ENCODE measurements at regions not wholly inside any gene's neighbourhood (a gene's known extent, or its start where the extent isn't known, plus 50 kb on each side); places are given as distances from the start of the nearest gene placed in this dataset.

DNA sequence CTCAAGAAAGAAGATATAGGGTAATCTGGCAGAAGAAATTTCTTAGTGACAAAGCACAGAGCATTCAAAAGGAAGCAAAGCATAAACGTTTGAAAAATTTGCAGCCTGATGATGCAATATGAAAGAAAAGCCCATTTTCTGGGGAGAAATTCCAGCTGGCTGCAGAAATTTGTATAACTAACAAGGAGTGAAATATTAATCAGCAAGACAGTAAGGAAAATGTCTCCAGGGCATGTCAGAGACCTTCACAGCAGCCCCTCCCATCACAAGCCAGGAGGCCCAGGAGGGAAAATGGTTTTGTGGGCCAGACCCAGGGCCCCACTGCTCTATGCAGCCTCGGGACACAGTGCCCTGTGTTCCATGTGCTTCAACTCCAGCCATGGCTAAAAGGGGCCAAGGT lies 359.4 kb downstream of the HINT1 start:
- Histone ChIP-seq H3K9me3 (no peaks in the 10 kb centered on the region), H3K4me1 (no peaks in the 10 kb centered on the region), H3K36me3 (no peaks in the 10 kb centered on the region), H3K27ac (no peak overlapping the region), H3K27me3 (no peaks in the 10 kb centered on the region), H3K4me3 (no peak overlapping the region)
- DNase-seq (ENCODE audit: low spot score in 2 of 2): no peak
- TF ChIP-seq, protein P1, sequence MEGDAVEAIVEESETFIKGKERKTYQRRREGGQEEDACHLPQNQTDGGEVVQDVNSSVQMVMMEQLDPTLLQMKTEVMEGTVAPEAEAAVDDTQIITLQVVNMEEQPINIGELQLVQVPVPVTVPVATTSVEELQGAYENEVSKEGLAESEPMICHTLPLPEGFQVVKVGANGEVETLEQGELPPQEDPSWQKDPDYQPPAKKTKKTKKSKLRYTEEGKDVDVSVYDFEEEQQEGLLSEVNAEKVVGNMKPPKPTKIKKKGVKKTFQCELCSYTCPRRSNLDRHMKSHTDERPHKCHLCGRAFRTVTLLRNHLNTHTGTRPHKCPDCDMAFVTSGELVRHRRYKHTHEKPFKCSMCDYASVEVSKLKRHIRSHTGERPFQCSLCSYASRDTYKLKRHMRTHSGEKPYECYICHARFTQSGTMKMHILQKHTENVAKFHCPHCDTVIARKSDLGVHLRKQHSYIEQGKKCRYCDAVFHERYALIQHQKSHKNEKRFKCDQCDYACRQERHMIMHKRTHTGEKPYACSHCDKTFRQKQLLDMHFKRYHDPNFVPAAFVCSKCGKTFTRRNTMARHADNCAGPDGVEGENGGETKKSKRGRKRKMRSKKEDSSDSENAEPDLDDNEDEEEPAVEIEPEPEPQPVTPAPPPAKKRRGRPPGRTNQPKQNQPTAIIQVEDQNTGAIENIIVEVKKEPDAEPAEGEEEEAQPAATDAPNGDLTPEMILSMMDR (IDR thresholded peaks at IDR 0.05): no peak
- intact Hi-C loops (cut with DNase I): no loop called here

DNA sequence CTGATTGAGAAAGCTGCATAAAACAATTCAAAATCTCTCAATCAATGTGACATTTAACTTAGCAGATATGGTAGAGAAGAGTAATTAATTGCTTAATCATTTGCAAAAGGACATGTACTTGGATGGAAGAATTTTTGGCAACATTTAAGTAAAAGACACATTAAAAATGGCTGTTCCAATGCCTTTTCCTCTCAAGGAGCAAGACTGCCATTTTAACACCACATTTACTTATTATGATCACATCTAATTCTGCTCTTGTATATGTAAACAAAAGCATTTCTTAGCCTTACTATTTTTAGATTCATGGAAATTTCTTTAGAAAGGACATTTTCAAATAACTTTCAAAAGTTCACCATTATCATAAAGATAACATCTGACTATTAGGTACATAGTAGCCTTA lies 360.0 kb downstream of the HINT1 start:
- intact Hi-C loops (cut with DNase I): no loop called here
- H3K36me3 ChIP-seq: no peaks in the 10 kb centered on the region
- H3K4me3 ChIP-seq: no peak overlapping the region
- H3K27me3 ChIP-seq: no peaks in the 10 kb centered on the region
- no peaks in the 10 kb centered on the region for H3K4me1 ChIP-seq
- TF ChIP-seq, protein P1 (IDR thresholded peaks at IDR 0.05): no peak
- no peaks in the 10 kb centered on the region for H3K9me3 ChIP-seq
- no peak for DNase-seq (ENCODE audit: low spot score in 2 of 2)
- H3K27ac ChIP-seq: no peak overlapping the region

DNA sequence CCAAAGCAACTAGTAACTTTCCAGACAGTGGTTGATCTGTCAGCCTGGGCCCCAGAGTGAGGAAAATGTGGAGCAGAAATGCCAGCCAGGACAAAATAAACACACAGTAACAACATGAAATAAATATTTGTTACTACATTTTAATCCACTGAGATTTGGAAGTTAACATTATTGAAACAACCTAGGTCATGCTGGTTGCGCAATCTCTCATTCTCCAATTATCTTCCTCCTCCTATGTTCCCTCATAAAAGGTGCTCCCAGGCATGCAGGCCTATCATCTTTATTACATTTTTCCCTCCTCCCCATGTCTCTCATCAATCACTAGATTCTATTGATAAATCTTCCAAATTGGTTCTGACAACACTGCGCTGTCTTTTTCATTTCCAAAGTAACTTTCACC lies 363.1 kb downstream of the HINT1 start:
- no peak for DNase-seq (ENCODE audit: low spot score in 2 of 2)
- Histone ChIP-seq H3K27ac (no peak overlapping the region), H3K36me3 (no peaks in the 10 kb centered on the region), H3K4me3 (no peak overlapping the region), H3K27me3 (no peaks in the 10 kb centered on the region), H3K4me1 (no peaks in the 10 kb centered on the region), H3K9me3 (no peaks in the 10 kb centered on the region)
- intact Hi-C loops (cut with DNase I): no loop called here
- TF ChIP-seq, protein P1 (IDR thresholded peaks at IDR 0.05): no peak

DNA sequence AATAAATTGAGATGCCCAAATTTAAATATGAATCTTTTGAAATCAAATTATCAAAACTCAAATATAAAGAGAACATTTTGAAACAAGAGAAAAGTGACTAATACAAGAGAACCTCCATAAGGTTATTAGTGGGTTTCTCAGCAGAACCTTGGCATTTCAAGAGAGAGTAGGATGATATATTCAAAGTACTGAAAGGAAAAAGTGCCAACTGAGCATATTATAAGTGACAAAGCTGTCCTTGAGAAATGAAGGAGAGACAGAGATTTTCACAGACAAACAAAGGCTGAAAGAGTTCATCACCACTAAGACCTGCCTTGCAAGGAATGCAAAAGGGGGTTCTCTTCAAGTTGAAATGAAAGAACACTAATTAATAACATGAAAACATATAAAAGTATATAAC lies 366.0 kb downstream of the HINT1 start:
- intact Hi-C loops (cut with DNase I): no loop called here
- Histone ChIP-seq H3K4me3 (no peak overlapping the region), H3K9me3 (no peaks in the 10 kb centered on the region), H3K27me3 (no peaks in the 10 kb centered on the region), H3K4me1 (no peaks in the 10 kb centered on the region), H3K27ac (no peak overlapping the region), H3K36me3 (no peaks in the 10 kb centered on the region)
- DNase-seq (ENCODE audit: low spot score in 2 of 2): no peak
- TF ChIP-seq, protein P1 (IDR thresholded peaks at IDR 0.05): no peak

DNA sequence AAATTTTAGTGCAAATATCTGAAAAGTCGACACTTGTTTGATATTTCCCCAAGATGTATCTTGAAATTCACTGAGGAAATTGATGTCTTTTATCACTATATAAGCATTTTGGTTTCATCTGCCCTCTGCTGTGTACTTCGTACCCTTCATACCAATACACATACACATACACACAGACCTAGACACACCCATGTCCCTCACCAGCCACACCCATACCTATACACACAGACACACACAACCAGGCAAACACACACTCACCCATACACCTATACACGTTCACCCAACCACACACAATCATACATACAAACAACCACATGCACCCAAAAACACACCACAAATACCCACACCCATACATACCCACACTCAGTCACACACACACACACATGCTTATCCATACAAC lies 367.8 kb downstream of the HINT1 start:
- Histone ChIP-seq H3K27ac (no peak overlapping the region), H3K4me1 (no peaks in the 10 kb centered on the region), H3K27me3 (no peaks in the 10 kb centered on the region), H3K36me3 (no peaks in the 10 kb centered on the region), H3K9me3 (no peaks in the 10 kb centered on the region), H3K4me3 (no peak overlapping the region)
- intact Hi-C loops (cut with DNase I): no loop called here
- DNase-seq (ENCODE audit: low spot score in 2 of 2): no peak
- TF ChIP-seq, protein P1 (IDR thresholded peaks at IDR 0.05): no peak

DNA sequence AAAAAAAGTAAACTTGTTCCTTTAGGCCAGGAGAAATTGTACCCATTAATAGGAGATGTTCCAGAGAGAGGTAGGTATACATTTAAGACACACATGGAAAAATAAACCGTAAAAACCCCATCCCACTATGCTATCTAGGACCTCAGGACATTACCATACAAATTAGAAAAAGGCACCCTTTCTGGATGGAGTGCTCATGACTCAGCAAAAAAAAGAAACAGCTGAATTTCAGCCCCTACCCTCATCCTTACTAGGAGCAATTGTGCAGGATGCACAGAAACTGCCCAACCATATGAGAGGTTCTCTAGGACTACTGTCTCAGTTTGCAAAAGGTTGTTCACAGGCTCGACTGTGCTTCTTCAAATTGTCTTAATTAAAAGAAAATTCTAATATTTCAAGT lies 368.2 kb downstream of the HINT1 start:
- intact Hi-C loops (cut with DNase I): no loop called here
- no peaks in the 10 kb centered on the region for H3K4me1 ChIP-seq
- TF ChIP-seq, protein P1 (IDR thresholded peaks at IDR 0.05): no peak
- no peak overlapping the region for H3K4me3 ChIP-seq
- DNase-seq (ENCODE audit: low spot score in 2 of 2): no peak
- H3K36me3 ChIP-seq: no peaks in the 10 kb centered on the region
- H3K9me3 ChIP-seq: no peaks in the 10 kb centered on the region
- H3K27me3 ChIP-seq: no peaks in the 10 kb centered on the region
- no peak overlapping the region for H3K27ac ChIP-seq

Data from ascending aorta (tissue), 2 donors.